C4-2B (cell line): ENCODE measurements at regions not wholly inside any gene's neighbourhood (a gene's known extent, or its start where the extent isn't known, plus 50 kb on each side); places are given as distances from the start of the nearest gene placed in this dataset.

Experiments
- CTCF ChIP-seq: fragments of 450-650 bp; conservative IDR thresholded peaks from 2 replicates; pipeline ENCODE4 v1.5.1; 2017; ENCODE audit warnings: mild to moderate bottlenecking
- ZFX ChIP-seq: fragments of 450-650 bp; IDR thresholded peaks from 2 replicates; pipeline ENCODE4 v1.6.1; 2017

- no peak for TF ChIP-seq CTCF
- no peak for TF ChIP-seq ZFX
Observed at GRCh38 chr4:59539401-59539800, 1660.7 kb upstream of the ADGRL3 start.
